Right lobe of liver (tissue), 4 donors: ENCODE measurements at regions not wholly inside any gene's neighbourhood (a gene's known extent, or its start where the extent isn't known, plus 50 kb on each side); places are given as distances from the start of the nearest gene placed in this dataset.

ENCODE experiments used
- POLR2A ChIP-seq: fragments of 450-650 bp; IDR thresholded peaks from one replicate; pipeline ENCODE4 v1.6.1; 2017; ENCODE audit warnings: antibody characterized with exemption, mild to moderate bottlenecking
- TF ChIP-seq, protein P1 (sequence below), 4 donors: fragments of 200-600 bp in 3 of 4; fragments of 450-650 bp in 1 of 4; IDR thresholded peaks; one replicate each; pipeline versions ENCODE4 v1.5.1 to v1.8.0; 2016 to 2022; ENCODE audit warnings: antibody characterized with exemption in 4 of 4, mild to moderate bottlenecking in 2 of 4
- donor health status: DM: no; HTN: no; CAD: no.
- donor health status: DM: no; HTN: no; CAD: no.
- donor health status: DM: no; HTN: yes; CAD: no.

DNA sequence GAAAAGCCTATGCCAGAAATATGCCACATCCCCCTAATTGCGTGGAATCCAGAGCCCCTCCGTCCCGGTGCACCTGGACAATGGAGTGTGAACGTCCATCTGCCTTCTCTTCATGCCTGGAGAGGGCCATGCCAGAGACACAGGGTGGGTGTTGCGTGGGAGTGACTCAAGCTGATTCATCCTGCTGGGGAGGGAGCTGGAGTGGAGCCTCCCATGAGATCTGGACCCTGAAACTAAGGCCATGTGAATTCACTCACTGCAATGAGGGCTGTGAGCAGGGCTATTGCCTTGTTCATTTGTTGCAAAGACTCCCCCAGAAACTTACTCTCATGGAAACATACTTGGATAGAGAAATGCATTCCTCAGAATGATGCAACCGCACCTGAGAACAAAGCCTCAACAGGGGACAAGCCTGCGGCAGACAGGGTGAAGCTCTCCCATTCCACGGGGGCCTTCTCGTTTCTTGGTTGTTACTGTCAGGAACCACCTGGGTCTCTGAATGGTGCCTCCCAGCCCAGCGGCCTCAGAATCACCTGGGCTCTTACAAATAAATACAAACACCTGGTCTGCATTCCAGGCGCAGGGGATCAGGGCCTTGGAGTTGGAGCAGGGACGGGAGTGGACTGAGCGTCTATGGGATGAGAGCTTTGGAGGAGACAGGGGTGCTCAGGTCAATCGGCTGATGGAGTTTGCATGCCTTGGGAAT, 1031.2 kb downstream of the BRD1 start:
- TF ChIP-seq, protein P1, sequence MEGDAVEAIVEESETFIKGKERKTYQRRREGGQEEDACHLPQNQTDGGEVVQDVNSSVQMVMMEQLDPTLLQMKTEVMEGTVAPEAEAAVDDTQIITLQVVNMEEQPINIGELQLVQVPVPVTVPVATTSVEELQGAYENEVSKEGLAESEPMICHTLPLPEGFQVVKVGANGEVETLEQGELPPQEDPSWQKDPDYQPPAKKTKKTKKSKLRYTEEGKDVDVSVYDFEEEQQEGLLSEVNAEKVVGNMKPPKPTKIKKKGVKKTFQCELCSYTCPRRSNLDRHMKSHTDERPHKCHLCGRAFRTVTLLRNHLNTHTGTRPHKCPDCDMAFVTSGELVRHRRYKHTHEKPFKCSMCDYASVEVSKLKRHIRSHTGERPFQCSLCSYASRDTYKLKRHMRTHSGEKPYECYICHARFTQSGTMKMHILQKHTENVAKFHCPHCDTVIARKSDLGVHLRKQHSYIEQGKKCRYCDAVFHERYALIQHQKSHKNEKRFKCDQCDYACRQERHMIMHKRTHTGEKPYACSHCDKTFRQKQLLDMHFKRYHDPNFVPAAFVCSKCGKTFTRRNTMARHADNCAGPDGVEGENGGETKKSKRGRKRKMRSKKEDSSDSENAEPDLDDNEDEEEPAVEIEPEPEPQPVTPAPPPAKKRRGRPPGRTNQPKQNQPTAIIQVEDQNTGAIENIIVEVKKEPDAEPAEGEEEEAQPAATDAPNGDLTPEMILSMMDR (IDR thresholded peaks at IDR 0.05) = no peak
- no peak for TF ChIP-seq POLR2A
